ENCODE measurements at regions not wholly inside any gene's neighbourhood (a gene's known extent, or its start where the extent isn't known, plus 50 kb on each side); places are given as distances from the start of the nearest gene placed in this dataset.

DNA sequence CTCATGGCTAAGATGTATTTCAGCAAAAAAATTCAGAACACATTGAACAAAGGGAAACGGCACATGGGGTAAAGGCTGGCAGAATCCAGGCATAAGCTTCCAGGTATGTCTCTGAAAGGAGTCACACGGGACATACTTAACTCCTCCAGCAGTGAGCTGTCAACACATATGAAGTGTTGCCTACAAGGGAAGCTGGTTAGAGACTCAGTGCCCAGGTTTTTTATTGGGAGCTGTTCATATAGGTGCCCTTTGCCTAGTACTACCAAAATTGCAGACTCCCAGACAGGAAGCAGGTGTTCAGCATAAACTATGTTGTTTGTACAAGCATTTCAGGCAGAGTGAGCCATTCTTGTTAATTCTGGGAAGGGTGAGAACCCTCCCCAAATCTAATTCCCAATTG lies 77.4 kb upstream of the PUDP start:
- H3K4me1 Mint-ChIP-seq: no peaks in the 10 kb centered on the region
- no peak overlapping the region for H3K27ac Mint-ChIP-seq (ENCODE audit: unreplicated experiment)
- peaks cover 6% of the 10 kb centered on the region for H3K9me3 Mint-ChIP-seq
- no peak for TF ChIP-seq CTCF (conservative IDR thresholded peaks at IDR 0.05)
- H3K4me3 Mint-ChIP-seq: no peak overlapping the region
- no peak for DNase-seq (ENCODE audit: low read depth, low spot score)
- H3K36me3 Mint-ChIP-seq (ENCODE audit: low read depth): no peaks in the 10 kb centered on the region
- H3K27me3 Mint-ChIP-seq (ENCODE audit: low read depth): no peaks in the 10 kb centered on the region

DNA sequence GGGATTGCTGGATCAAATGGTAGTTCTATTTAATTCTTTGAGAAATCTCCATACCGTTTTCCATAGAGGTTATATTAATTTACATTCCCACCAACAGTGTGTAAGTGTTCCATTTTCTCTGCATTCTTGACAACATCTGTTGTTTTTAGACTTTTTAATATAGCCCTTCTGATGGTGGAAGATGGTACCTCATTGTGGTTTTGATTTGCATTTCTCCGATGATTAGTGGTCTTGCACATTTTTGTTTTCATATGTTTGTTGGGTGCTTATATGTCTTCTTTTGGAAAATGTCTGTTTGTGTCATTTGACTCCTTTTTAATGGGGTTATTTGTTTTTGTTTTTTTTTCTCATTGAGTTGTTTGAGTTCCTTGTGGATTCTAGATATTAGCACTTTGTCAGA lies 75.3 kb upstream of the PUDP start:
- Mint-ChIP-seq H3K27ac (ENCODE audit: unreplicated experiment) (no peak overlapping the region), H3K36me3 (ENCODE audit: low read depth) (no peaks in the 10 kb centered on the region), H3K9me3 (peaks cover 6% of the 10 kb centered on the region), H3K4me3 (no peak overlapping the region), H3K27me3 (ENCODE audit: low read depth) (no peaks in the 10 kb centered on the region), H3K4me1 (no peaks in the 10 kb centered on the region)
- no peak for DNase-seq (ENCODE audit: low read depth, low spot score)
- TF ChIP-seq CTCF (conservative IDR thresholded peaks at IDR 0.05): no peak

- H3K27ac Mint-ChIP-seq (ENCODE audit: unreplicated experiment): no peak overlapping the region
- H3K36me3 Mint-ChIP-seq (ENCODE audit: low read depth): no peaks in the 10 kb centered on the region
- H3K4me3 Mint-ChIP-seq: no peak overlapping the region
- no peaks in the 10 kb centered on the region for H3K27me3 Mint-ChIP-seq (ENCODE audit: low read depth)
- peaks cover 2% of the 10 kb centered on the region for H3K9me3 Mint-ChIP-seq
- no peak for TF ChIP-seq CTCF (conservative IDR thresholded peaks at IDR 0.05)
- no peaks in the 10 kb centered on the region for H3K4me1 Mint-ChIP-seq
- DNase-seq (ENCODE audit: low read depth, low spot score): no peak
Observed at GRCh38 chrX:7220121-7220520, 72.2 kb upstream of the PUDP start.

- no peak overlapping the region for H3K4me3 Mint-ChIP-seq
- no peaks in the 10 kb centered on the region for H3K36me3 Mint-ChIP-seq (ENCODE audit: low read depth)
- TF ChIP-seq CTCF (conservative IDR thresholded peaks at IDR 0.05): no peak
- no peaks in the 10 kb centered on the region for H3K27me3 Mint-ChIP-seq (ENCODE audit: low read depth)
- H3K4me1 Mint-ChIP-seq: peaks cover 4% of the 10 kb centered on the region
- no peak for DNase-seq (ENCODE audit: low read depth, low spot score)
- no peak overlapping the region for H3K27ac Mint-ChIP-seq (ENCODE audit: unreplicated experiment)
- H3K9me3 Mint-ChIP-seq: peaks cover 2% of the 10 kb centered on the region
Observed at GRCh38 chrX:7219153-7219705, 71.3 kb upstream of the PUDP start.

DNA sequence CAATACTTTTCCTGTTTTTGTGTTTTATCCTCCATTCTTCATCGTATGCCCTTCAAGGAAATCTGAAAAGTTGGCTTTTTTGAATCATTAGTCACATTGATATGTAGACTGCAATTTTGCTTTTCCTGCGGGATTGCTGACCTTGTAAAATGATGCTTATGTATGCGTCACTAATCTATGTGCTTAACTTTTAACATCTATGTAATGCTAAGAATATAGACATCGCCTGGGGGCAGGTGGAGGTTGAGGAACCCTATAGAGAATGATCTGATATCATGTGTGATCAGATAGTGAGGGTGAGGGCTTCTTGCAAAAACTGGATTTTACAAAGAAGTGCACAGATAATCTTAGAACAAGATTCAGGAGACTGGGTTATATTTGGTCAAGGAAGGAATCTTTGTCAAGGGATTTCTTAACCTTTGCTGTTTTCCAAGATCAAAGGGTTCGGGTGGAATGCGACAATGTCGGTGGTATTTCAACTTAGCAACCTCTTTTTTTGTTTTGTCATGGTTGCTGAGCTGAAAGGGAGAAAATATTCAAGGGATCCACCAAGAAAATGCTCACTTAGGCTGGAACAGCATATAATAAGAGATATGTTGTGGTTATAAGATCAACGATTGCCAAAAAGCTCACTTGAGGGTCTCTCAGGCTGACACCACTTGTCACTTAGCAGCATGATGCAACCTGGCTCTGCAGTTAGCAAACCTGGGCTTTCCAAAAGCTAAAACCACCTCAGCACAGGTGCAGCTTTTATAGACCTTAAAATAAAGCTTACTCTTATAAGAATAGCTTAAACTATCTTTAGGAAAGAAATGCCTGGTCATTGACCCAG lies 70.6 kb upstream of the PUDP start:
- Mint-ChIP-seq H3K4me3 (no peak overlapping the region), H3K27ac (ENCODE audit: unreplicated experiment) (no peak overlapping the region), H3K36me3 (ENCODE audit: low read depth) (no peaks in the 10 kb centered on the region), H3K9me3 (peaks cover 2% of the 10 kb centered on the region), H3K4me1 (peaks cover 6% of the 10 kb centered on the region), H3K27me3 (ENCODE audit: low read depth) (no peaks in the 10 kb centered on the region)
- no peak for DNase-seq (ENCODE audit: low read depth, low spot score)
- no peak for TF ChIP-seq CTCF (conservative IDR thresholded peaks at IDR 0.05)

All from neural crest cell (in vitro differentiated cells).